Karpas-422 (cell line): ENCODE measurements at regions not wholly inside any gene's neighbourhood (a gene's known extent, or its start where the extent isn't known, plus 50 kb on each side); places are given as distances from the start of the nearest gene placed in this dataset.
"Not testable (repeated sequence)": the region's sequence is repeated elsewhere in the genome, so short reads cannot be mapped to it uniquely, and the experiment has no call there.

Experiments
- DNase-seq: peaks from one replicate; pipeline ENCODE4 v3.0.0-alpha.2; 2015
- H2AFZ ChIP-seq: fragments of 200-600 bp; sonication (generic); 2 replicates; pipeline ENCODE4 v1.6.1; 2014; ENCODE audit warnings: antibody characterized with exemption, low read length, mixed read lengths
- H3K27ac ChIP-seq: fragments of 200-600 bp; sonication (generic); 2 replicates; pipeline ENCODE4 v1.5.1; 2014; ENCODE audit warnings: mild to moderate bottlenecking, low read length, moderate library complexity
- H3K27me3 ChIP-seq: fragments of 200-600 bp; sonication (generic); 2 replicates; pipeline ENCODE4 v1.6.1; 2014; ENCODE audit warnings: low read length, mixed read lengths
- H3K36me3 ChIP-seq: fragments of 200-600 bp; sonication (generic); 2 replicates; pipeline ENCODE4 v1.6.1; 2014; ENCODE audit warnings: low read length, mixed read lengths; ENCODE audit not compliant: insufficient read depth
- H3K4me1 ChIP-seq: fragments of 200-600 bp; sonication (generic); 2 replicates; pipeline ENCODE4 v1.6.1; 2014; ENCODE audit warnings: mild to moderate bottlenecking, low read length, mixed read lengths
- H3K4me2 ChIP-seq: fragments of 200-600 bp; sonication (generic); 2 replicates; pipeline ENCODE4 v1.6.1; 2014; ENCODE audit warnings: low read length, low read depth, mild to moderate bottlenecking; ENCODE audit not compliant: poor library complexity, severe bottlenecking
- H3K4me3 ChIP-seq: fragments of 200-600 bp; sonication (generic); 2 replicates; pipeline ENCODE4 v1.5.1; 2014; ENCODE audit warnings: mild to moderate bottlenecking, antibody characterized with exemption, low read length, mixed read lengths
- H3K79me2 ChIP-seq: fragments of 200-600 bp; sonication (generic); 2 replicates; pipeline ENCODE4 v1.6.1; 2014; ENCODE audit warnings: mild to moderate bottlenecking, low read length, mixed read lengths
- H3K9ac ChIP-seq: fragments of 200-600 bp; sonication (generic); 2 replicates; pipeline ENCODE4 v1.6.0; 2014; ENCODE audit warnings: low read length
- H3K9me2 ChIP-seq: fragments of 200-600 bp; sonication (generic), shearing (Covaris generic); replicated peaks from 2 replicates; pipeline ENCODE4 v1.6.0; 2014; ENCODE audit warnings: mild to moderate bottlenecking, low read length, moderate library complexity; ENCODE audit not compliant: insufficient read depth
- H3K9me3 ChIP-seq: fragments of 300-700, 200-600 bp; sonication (generic); 2 replicates; pipeline ENCODE4 v1.6.1; 2014; ENCODE audit warnings: low read length, mixed read lengths
- H4K20me1 ChIP-seq: fragments of 200-600 bp; sonication (generic); 2 replicates; pipeline ENCODE4 v1.6.1; 2014; ENCODE audit warnings: mild to moderate bottlenecking, antibody characterized with exemption, low read length, low read depth; ENCODE audit not compliant: insufficient read depth

DNA sequence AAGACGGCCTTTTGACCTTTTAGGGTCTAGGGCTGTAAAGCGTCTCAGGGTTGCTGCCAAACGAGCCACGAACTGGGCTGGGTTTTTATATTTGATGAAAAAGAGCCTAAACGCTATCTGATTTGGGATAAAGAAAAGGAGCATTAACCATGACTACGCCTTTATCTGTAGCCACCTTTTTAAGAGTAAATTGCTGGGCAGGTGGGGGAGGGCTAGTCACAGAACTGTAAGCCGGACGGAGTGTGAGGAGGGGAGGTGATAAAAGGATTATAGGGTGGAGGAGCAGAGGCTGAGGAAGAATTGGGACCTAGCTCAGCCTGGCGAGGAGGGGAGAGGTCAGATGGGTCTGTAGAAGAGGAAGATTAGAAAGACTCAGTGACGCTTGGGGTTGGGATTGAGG lies 419.5 kb upstream of the LMO3 start:
- H3K9me3 ChIP-seq, H3K27me3 ChIP-seq, H3K4me1 ChIP-seq, H2AFZ ChIP-seq, H3K4me2 ChIP-seq, H3K36me3 ChIP-seq, H3K9ac ChIP-seq, H3K79me2 ChIP-seq, H3K9me2 ChIP-seq, H4K20me1 ChIP-seq, H3K27ac ChIP-seq, H3K4me3 ChIP-seq, DNase-seq: not testable (repeated sequence)

DNA sequence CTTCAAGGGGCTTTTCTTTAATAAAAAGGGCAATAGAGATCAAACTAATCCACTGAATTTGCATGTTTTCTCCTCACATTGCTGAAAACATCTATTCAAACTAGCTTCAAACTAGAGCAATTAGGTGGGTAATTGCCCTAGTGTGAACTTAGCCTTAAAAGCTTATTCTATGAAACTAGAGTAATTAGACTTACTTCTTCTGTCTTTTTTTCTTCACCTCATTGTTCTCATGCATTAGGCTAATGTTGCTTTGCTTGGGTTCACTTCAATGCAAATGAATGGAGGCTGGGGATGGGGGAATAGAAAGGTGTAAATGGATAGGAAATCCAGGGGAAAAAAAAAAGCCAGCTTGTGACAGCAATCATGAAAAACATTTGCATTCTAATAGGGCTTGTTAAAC lies 414.8 kb upstream of the LMO3 start:
- H3K79me2 ChIP-seq = no peaks in the 10 kb centered on the region
- no peak overlapping the region for H3K9ac ChIP-seq
- peaks cover 8% of the 10 kb centered on the region; the same call in 1 of the 2 replicates for H3K9me3 ChIP-seq
- DNase-seq = no peak
- H3K4me2 ChIP-seq = no peak overlapping the region
- no peaks in the 10 kb centered on the region for H4K20me1 ChIP-seq
- no peaks in the 10 kb centered on the region for H3K36me3 ChIP-seq
- H2AFZ ChIP-seq = no peak overlapping the region
- no peaks in the 10 kb centered on the region for H3K27me3 ChIP-seq
- 0 out of 2 replicates have a peak, but pooled peaks cover 3% of the 10 kb centered on the region for H3K9me2 ChIP-seq
- no peak overlapping the region for H3K27ac ChIP-seq
- no peak overlapping the region for H3K4me3 ChIP-seq
- no peaks in the 10 kb centered on the region for H3K4me1 ChIP-seq

DNA sequence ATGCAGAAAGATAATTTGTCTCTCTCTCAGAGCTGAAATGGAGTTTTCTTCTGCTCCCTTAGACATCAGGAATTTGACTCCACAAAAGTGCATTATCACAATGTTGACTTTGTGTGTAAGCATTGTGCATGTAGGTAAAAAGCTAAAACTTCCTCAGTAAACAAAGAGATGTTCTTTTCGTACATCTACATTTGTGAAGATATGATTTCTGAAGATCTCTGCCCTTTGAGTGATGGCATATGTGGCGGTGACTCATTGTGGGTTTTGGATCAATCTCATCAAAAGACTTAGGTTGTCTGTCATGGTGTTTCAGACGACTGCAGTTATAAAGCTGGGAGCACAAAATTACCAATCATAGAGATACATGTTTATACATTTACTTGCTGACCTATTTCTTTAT lies 411.4 kb upstream of the LMO3 start:
- H3K9me3 ChIP-seq = peaks cover 8% of the 10 kb centered on the region; the same call in 1 of the 2 replicates
- H3K27me3 ChIP-seq = no peaks in the 10 kb centered on the region
- no peaks in the 10 kb centered on the region for H3K4me1 ChIP-seq
- H3K79me2 ChIP-seq = no peaks in the 10 kb centered on the region
- 0 out of 2 replicates have a peak, but pooled peaks cover 3% of the 10 kb centered on the region for H3K9me2 ChIP-seq
- no peak overlapping the region for H3K4me3 ChIP-seq
- H3K36me3 ChIP-seq = no peaks in the 10 kb centered on the region
- no peak overlapping the region for H2AFZ ChIP-seq
- H3K9ac ChIP-seq = no peak overlapping the region
- no peak for DNase-seq
- no peak overlapping the region for H3K4me2 ChIP-seq
- no peaks in the 10 kb centered on the region for H4K20me1 ChIP-seq
- no peak overlapping the region for H3K27ac ChIP-seq

GRCh38 chr12:17016116-17016864 lies 410.3 kb upstream of the LMO3 start:
- Histone ChIP-seq H4K20me1 (no peaks in the 10 kb centered on the region), H3K9me2 (0 out of 2 replicates have a peak, but pooled peaks cover 3% of the 10 kb centered on the region), H3K27me3 (no peaks in the 10 kb centered on the region), H3K27ac (no peak overlapping the region), H3K9ac (no peak overlapping the region), H3K4me1 (no peaks in the 10 kb centered on the region), H2AFZ (no peak overlapping the region), H3K9me3 (peaks cover 8% of the 10 kb centered on the region; the same call in 1 of the 2 replicates), H3K4me2 (no peak overlapping the region), H3K79me2 (no peaks in the 10 kb centered on the region), H3K4me3 (no peak overlapping the region), H3K36me3 (no peaks in the 10 kb centered on the region)
- no peak for DNase-seq

DNA sequence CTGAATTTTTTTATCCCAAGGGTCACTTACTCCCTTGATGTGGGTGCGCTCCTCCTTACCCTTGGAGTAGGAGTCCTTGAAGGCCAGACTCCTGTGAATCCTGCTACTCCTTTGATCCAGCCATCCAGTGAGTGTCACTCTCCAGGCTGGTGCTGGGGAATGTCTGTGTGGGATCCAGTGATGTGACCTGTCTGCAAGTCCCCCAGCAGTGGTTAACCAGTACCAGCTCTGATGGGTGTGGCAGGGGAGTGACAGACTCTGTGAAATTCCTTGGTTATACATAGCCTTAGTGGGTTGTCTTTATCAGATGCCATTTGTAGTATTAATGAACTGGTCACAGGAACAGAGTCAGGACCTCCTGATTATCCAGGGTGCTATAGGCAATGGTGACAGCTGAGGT lies 409.5 kb upstream of the LMO3 start:
- Histone ChIP-seq H3K27me3 (no peaks in the 10 kb centered on the region), H3K9me2 (0 out of 2 replicates have a peak, but pooled peaks cover 3% of the 10 kb centered on the region), H3K36me3 (no peaks in the 10 kb centered on the region), H3K4me2 (no peak overlapping the region), H3K4me1 (no peaks in the 10 kb centered on the region), H3K27ac (no peak overlapping the region), H3K9me3 (peaks cover 8% of the 10 kb centered on the region; the same call in 1 of the 2 replicates), H2AFZ (no peak overlapping the region), H3K9ac (no peak overlapping the region), H4K20me1 (no peaks in the 10 kb centered on the region), H3K4me3 (no peak overlapping the region), H3K79me2 (no peaks in the 10 kb centered on the region)
- no peak for DNase-seq

GRCh38 chr12:17007442-17008040 lies 401.6 kb upstream of the LMO3 start:
- not testable (repeated sequence) for H4K20me1 ChIP-seq, H3K79me2 ChIP-seq, H3K27me3 ChIP-seq, DNase-seq, H3K9ac ChIP-seq, H3K4me2 ChIP-seq, H3K4me1 ChIP-seq, H3K27ac ChIP-seq, H3K9me2 ChIP-seq, H3K9me3 ChIP-seq, H3K4me3 ChIP-seq, H3K36me3 ChIP-seq, H2AFZ ChIP-seq

GRCh38 chr12:16998538-16998937 lies 392.6 kb upstream of the LMO3 start:
- H3K9me3 ChIP-seq = peaks cover 11% of the 10 kb centered on the region; the same call in 1 of the 2 replicates
- not testable (repeated sequence) for H4K20me1 ChIP-seq, H3K79me2 ChIP-seq, H3K9me2 ChIP-seq, H3K9ac ChIP-seq, H3K27me3 ChIP-seq, H2AFZ ChIP-seq, H3K36me3 ChIP-seq, H3K4me1 ChIP-seq, H3K27ac ChIP-seq, H3K4me2 ChIP-seq, H3K4me3 ChIP-seq, DNase-seq

DNA sequence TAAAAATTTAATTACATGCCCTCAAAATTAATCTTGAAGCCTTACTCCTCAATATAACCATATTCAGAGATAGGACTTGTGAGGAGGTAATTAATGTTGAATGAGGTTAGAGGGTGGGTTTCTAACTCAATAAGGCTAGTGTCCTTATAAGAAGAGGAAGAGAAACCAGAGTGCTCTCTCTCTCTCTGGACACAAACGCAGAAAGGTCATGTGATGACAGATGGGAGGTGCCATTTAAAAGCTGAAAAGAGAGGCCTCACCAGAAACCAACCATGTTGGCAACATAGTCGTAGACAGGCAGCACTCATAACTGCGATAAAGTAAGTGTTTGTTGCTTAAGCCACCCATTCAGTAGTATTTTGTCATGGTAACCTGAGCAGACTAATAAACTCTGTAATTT lies 378.5 kb upstream of the LMO3 start:
- Histone ChIP-seq H2AFZ (no peak overlapping the region), H3K9ac (no peak overlapping the region), H3K9me3 (peaks cover 21% of the 10 kb centered on the region), H3K4me1 (no peaks in the 10 kb centered on the region), H3K36me3 (no peaks in the 10 kb centered on the region), H3K4me2 (no peak overlapping the region), H3K27ac (no peak overlapping the region), H3K79me2 (no peaks in the 10 kb centered on the region), H4K20me1 (no peaks in the 10 kb centered on the region), H3K4me3 (no peak overlapping the region), H3K27me3 (no peaks in the 10 kb centered on the region), H3K9me2 (no peaks in the 10 kb centered on the region)
- no peak for DNase-seq
